Activated T-cell treated with anti-CD3 and anti-CD28 coated beads, Interleukin-2, amount 50 U/mL, for 4 hours (primary cell): ENCODE measurements at regions not wholly inside any gene's neighbourhood (a gene's known extent, or its start where the extent isn't known, plus 50 kb on each side); places are given as distances from the start of the nearest gene placed in this dataset.

Experiments used
- ATAC-seq, 2 donors: fragments of 200-7000 bp; cut with Tn5 transposase; one replicate each; pipeline ENCODE4 v1.10.0; 2021
- DNase-seq: peaks from one replicate; pipeline ENCODE4 v3.0.0-alpha.2; 2020
- H3K27me3 Mint-ChIP-seq: one replicate; pipeline ENCODE4 v1.8.0; 2021; ENCODE audit warnings: low read depth, mixed read lengths
- H3K36me3 Mint-ChIP-seq: one replicate; pipeline ENCODE4 v1.8.0; 2022; ENCODE audit warnings: mixed read lengths; ENCODE audit not compliant: insufficient read depth
- H3K4me1 Mint-ChIP-seq: one replicate; pipeline ENCODE4 v1.8.0; 2021; ENCODE audit warnings: low read depth, mixed read lengths
- H3K4me3 Mint-ChIP-seq: one replicate; pipeline ENCODE4 v1.8.0; 2021; ENCODE audit warnings: mild to moderate bottlenecking, moderate library complexity, mixed read lengths
- H3K9me3 Mint-ChIP-seq: one replicate; pipeline ENCODE4 v1.8.0; 2021; ENCODE audit warnings: mixed read lengths

DNA sequence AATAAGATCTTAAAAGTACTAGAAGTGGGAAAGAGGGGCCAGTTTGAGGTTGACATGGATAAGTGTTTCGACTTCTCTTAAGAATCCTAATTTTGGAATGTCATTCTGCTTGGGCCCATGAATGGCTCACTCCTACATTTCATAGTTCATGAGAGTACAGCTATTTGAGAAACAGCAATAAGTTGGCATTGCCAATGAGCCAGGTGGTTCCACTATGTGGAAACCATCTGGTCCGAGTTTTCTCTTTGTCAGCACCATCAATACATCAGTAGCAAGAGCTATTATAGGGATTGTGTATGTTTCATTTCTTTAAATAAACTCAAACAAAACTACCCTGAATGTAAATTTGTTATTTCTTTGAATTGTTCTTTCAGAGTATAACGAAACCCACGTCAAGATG is 78.1 kb upstream of the NEBL start:
- Mint-ChIP-seq H3K36me3 (no peaks in the 10 kb centered on the region), H3K9me3 (no peaks in the 10 kb centered on the region), H3K4me3 (no peak overlapping the region), H3K4me1 (no peaks in the 10 kb centered on the region), H3K27me3 (no peaks in the 10 kb centered on the region)
- ATAC-seq: no peak
- DNase-seq: no peak

DNA sequence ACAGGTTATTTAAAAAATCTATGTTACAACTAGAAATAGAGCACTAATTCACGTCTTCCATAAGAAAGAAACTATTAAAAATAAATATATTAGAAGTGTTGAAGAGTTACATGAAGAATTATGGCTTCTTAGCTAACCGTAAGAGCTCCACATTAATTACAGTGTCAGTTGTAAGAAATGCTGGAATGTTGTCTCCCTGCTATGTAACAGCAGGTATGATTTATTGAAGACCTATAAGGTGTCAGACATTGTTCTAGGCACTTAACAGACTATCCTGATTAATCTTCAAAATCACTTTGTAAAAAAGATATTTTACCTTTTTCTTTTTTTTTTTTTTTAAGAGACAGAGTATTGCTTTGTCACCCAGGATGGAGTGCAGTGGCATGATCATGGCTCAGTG is 75.8 kb upstream of the NEBL start:
- no peaks in the 10 kb centered on the region for H3K36me3 Mint-ChIP-seq
- H3K4me3 Mint-ChIP-seq: no peak overlapping the region
- H3K27me3 Mint-ChIP-seq: no peaks in the 10 kb centered on the region
- no peak for DNase-seq
- no peaks in the 10 kb centered on the region for H3K4me1 Mint-ChIP-seq
- no peak for ATAC-seq
- no peaks in the 10 kb centered on the region for H3K9me3 Mint-ChIP-seq

DNA sequence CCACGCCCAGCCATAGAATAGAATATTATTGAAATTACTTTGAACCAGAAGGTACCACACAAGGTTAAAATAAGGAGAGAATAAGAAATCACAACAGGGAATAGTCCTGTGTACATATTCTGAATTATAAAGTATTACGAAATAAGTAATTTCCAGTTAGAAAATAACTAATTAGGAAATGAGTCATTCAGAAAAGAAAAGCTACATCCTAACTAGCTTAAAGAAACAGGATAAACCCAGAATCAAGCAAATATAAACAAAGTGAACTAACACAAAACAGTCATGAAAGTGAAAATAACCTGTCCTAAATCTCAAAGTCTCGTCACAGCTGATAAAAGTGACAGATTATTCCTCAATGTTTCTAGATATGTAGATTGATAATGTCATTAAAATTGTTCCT is 74.8 kb upstream of the NEBL start:
- H3K4me3 Mint-ChIP-seq: no peak overlapping the region
- no peaks in the 10 kb centered on the region for H3K27me3 Mint-ChIP-seq
- no peaks in the 10 kb centered on the region for H3K9me3 Mint-ChIP-seq
- ATAC-seq (no peak), DNase-seq (no peak)
- H3K36me3 Mint-ChIP-seq: no peaks in the 10 kb centered on the region
- H3K4me1 Mint-ChIP-seq: no peaks in the 10 kb centered on the region

DNA sequence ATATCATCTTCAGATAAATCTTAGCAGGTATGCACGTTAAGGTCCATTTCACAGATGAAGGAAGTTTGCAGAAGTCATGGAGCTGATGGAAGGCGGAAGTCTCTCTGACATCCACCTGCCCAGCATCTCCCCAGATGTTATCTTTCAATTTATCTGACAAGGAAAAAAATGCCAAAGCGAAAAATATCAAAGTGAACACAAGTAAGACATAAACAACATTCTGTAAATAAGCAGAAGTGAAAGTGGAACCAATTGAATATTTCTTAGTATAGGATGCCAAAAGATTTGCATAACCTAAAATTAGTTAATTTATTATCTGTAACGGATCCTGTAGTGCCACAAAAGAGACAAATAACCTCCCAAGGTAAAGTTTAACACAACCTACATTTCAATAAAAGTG is 73.6 kb upstream of the NEBL start:
- Mint-ChIP-seq H3K27me3 (no peaks in the 10 kb centered on the region), H3K9me3 (no peaks in the 10 kb centered on the region), H3K4me3 (no peak overlapping the region), H3K36me3 (no peaks in the 10 kb centered on the region), H3K4me1 (no peaks in the 10 kb centered on the region)
- no peak for ATAC-seq
- DNase-seq: no peak

GRCh38 chr10:20970044-20970443 is 72.9 kb upstream of the NEBL start:
- H3K4me1 Mint-ChIP-seq: no peaks in the 10 kb centered on the region
- DNase-seq: no peak

GRCh38 chr10:20966426-20966825 is 69.3 kb upstream of the NEBL start:
- no peak overlapping the region for H3K4me3 Mint-ChIP-seq
- H3K4me1 Mint-ChIP-seq: no peaks in the 10 kb centered on the region
- no peak for ATAC-seq
- no peaks in the 10 kb centered on the region for H3K36me3 Mint-ChIP-seq
- no peaks in the 10 kb centered on the region for H3K27me3 Mint-ChIP-seq
- H3K9me3 Mint-ChIP-seq: peaks cover 4% of the 10 kb centered on the region
- no peak for DNase-seq

More at GRCh38 chr10:20970044-20970443, 72.9 kb upstream of the NEBL start:
- Mint-ChIP-seq H3K9me3 (peaks cover 2% of the 10 kb centered on the region), H3K36me3 (no peaks in the 10 kb centered on the region), H3K27me3 (no peaks in the 10 kb centered on the region), H3K4me3 (no peak overlapping the region)
- ATAC-seq: no peak

DNA sequence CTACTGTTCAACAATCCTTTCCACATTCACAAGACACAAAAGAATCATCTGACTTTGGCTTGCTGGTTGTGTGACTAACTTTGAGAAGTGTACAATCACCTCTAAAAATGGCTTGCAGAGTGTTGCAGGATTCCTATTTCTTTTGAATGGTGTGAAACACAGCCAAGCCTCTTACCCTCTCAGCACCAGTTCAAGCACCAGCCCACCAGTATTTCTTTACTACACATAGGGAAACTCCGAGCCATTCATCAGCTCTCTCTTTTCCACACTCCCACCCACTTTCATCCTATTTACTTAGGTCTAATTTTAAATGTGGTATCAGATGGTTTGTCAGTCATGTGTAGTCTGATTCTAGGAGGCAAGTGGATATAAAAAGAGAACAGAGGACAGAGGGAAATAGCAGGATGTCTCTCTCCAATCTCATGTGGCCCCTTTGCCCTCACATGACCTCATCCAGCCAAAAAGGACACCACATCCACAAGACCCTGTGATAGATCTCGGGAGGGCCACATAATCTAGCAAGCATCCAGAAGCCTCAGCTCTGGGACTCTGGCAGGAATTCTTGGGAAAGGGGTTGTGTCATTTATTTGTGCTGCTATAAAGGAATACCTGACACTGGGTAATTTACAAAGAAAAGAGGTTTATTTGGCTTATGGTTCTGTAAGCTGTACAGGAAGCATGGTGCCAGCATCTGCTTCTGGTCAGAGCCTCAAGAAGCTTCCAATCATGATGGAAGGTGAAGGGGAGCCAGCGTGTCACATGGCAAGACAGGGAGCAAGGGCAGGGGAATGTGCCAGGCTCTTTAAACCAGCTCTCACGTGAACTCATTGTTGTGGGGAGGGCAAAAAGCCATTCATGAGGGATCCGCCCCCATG is 66.8 kb upstream of the NEBL start:
- Mint-ChIP-seq H3K27me3 (no peaks in the 10 kb centered on the region), H3K4me1 (no peaks in the 10 kb centered on the region), H3K9me3 (peaks cover 4% of the 10 kb centered on the region), H3K36me3 (no peaks in the 10 kb centered on the region), H3K4me3 (no peak overlapping the region)
- DNase-seq: no peak
- no peak for ATAC-seq

DNA sequence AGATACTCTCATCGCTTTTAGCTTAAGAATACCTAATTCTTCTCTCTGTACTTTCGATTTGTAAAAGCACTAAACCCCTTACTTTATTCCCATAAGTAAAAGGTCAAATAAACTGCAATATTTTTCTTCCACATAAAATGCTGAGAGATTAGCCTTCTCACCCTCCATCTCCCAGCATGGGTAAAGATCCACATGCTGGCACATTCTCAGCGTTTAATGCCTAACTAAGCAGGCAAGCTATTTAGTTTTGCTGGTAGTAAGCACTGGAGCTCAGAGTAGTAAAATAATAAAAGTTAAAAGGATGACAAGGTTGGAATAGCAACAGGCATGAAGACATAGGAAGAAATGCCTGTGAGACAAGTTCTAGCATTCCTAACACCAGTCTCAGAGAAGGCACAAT is 65.9 kb upstream of the NEBL start:
- no peaks in the 10 kb centered on the region for H3K4me1 Mint-ChIP-seq

GRCh38 chr10:20962165-20962564 is 65.1 kb upstream of the NEBL start:
- Mint-ChIP-seq H3K4me1 (no peaks in the 10 kb centered on the region), H3K9me3 (peaks cover 4% of the 10 kb centered on the region)
- ATAC-seq: no peak

More for the DNA sequence above, 65.9 kb upstream of the NEBL start:
- Mint-ChIP-seq H3K4me3 (no peak overlapping the region), H3K27me3 (no peaks in the 10 kb centered on the region), H3K36me3 (no peaks in the 10 kb centered on the region), H3K9me3 (peaks cover 4% of the 10 kb centered on the region)
- ATAC-seq: no peak
- no peak for DNase-seq

DNA sequence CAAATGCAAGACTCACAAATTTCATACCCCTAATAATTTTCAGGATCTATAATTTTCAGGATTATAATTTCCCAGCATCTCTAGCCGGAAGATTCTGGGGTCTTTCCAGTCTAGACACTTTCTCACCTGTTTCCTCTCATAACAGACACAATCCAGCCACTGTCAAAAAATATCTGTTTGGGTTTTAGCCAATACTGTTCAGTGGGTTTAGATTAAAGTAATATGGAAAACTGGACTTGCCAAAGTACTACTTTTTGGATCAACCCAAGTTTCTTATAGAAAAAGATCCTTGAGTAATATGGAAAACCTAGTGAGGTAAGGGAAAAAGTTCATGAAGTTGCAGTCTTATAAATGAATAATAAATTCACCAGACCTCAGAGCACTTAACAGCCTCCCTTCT is 62.1 kb upstream of the NEBL start:
- Mint-ChIP-seq H3K4me1 (no peaks in the 10 kb centered on the region), H3K27me3 (no peaks in the 10 kb centered on the region), H3K9me3 (no peaks in the 10 kb centered on the region), H3K4me3 (no peak overlapping the region), H3K36me3 (no peaks in the 10 kb centered on the region)
- ATAC-seq (no peak), DNase-seq (no peak)

More at GRCh38 chr10:20962165-20962564, 65.1 kb upstream of the NEBL start:
- DNase-seq: no peak
- no peaks in the 10 kb centered on the region for H3K27me3 Mint-ChIP-seq
- H3K4me3 Mint-ChIP-seq: no peak overlapping the region
- H3K36me3 Mint-ChIP-seq: no peaks in the 10 kb centered on the region

DNA sequence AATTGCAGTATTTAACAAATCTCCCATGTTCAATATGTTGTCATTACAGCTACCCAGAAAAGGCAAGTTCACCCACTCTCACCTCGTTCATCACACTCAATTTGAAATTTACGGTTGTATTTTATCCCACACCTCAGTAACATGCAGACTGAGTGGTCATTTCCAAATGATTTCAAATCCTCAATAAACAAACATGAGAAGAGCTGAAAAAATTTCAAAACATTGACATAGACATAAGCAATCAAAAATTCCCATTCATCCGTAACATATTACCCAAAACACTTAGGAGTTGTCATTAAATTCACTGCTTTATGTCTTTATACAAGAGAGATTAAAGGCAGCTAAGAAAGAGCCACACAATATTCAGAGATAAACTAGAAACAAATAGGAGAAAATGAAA is 61.7 kb upstream of the NEBL start:
- Mint-ChIP-seq H3K4me3 (no peak overlapping the region), H3K4me1 (no peaks in the 10 kb centered on the region), H3K9me3 (no peaks in the 10 kb centered on the region), H3K27me3 (no peaks in the 10 kb centered on the region), H3K36me3 (no peaks in the 10 kb centered on the region)
- no peak for ATAC-seq
- no peak for DNase-seq

DNA sequence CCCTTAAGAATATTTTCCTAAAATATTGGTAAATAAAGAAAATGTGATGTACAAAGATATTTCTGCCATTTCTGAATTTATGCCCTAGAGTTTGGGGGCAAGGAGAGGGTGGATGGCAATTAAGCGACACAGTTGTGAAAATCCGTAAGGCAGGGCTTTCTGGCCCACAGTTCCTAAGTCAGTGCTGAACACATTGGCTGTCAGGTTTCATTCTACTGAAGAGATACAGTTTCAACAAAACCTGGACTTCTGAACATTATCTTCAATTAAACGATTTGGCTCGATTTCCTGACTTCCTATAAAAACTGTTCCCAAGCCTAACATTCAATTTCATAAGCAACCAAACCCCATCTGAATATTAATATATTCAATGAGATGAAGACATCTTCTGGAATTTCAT is 61.1 kb upstream of the NEBL start:
- ATAC-seq (no peak), DNase-seq (no peak)
- no peaks in the 10 kb centered on the region for H3K9me3 Mint-ChIP-seq
- no peaks in the 10 kb centered on the region for H3K27me3 Mint-ChIP-seq
- H3K4me1 Mint-ChIP-seq: no peaks in the 10 kb centered on the region
- no peak overlapping the region for H3K4me3 Mint-ChIP-seq
- no peaks in the 10 kb centered on the region for H3K36me3 Mint-ChIP-seq

- no peaks in the 10 kb centered on the region for H3K9me3 Mint-ChIP-seq
- H3K4me1 Mint-ChIP-seq: no peaks in the 10 kb centered on the region
- no peaks in the 10 kb centered on the region for H3K36me3 Mint-ChIP-seq
- no peak overlapping the region for H3K4me3 Mint-ChIP-seq
- ATAC-seq: no peak
- no peaks in the 10 kb centered on the region for H3K27me3 Mint-ChIP-seq
- no peak for DNase-seq
Observed at GRCh38 chr10:20957744-20958143, 60.6 kb upstream of the NEBL start.

- no peaks in the 10 kb centered on the region for H3K9me3 Mint-ChIP-seq
- no peak overlapping the region for H3K4me3 Mint-ChIP-seq
- no peak for ATAC-seq
Observed at GRCh38 chr10:20956843-20957242, 59.7 kb upstream of the NEBL start.

DNA sequence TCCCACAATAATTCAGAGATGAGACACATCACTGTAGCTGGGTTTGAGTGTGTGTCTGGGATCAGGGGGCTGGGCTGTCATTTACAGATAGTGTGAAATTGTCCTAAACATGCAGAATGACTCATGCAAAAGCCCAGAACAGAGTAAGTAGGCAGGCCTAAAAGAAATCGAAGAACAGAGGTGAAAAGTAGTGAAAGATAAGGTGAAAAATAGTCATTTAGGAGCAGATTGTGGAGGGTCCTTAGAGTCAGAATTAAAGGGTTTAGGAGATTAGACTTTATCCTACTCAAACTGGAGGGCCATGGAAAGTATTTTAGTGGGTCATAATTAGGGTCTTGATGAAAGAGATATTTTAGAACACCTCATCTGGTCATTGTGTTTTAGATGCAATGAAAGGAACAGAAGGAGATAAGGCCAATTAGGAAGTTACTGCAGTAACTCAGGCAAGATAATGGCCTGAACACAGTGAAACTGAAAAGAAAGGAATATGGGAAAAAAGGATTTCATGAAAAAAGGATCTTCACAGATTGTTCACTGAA is 58.3 kb upstream of the NEBL start:
- Mint-ChIP-seq H3K4me3 (no peak overlapping the region), H3K9me3 (no peaks in the 10 kb centered on the region), H3K36me3 (no peaks in the 10 kb centered on the region), H3K4me1 (no peaks in the 10 kb centered on the region), H3K27me3 (no peaks in the 10 kb centered on the region)
- no peak for DNase-seq
- peak in 1 of 2 donors; percentile 28 for ATAC-seq

More at GRCh38 chr10:20956843-20957242, 59.7 kb upstream of the NEBL start:
- Mint-ChIP-seq H3K36me3 (no peaks in the 10 kb centered on the region), H3K27me3 (no peaks in the 10 kb centered on the region), H3K4me1 (no peaks in the 10 kb centered on the region)
- no peak for DNase-seq
